Osteocyte (in vitro differentiated cells): ENCODE measurements at regions not wholly inside any gene's neighbourhood (a gene's known extent, or its start where the extent isn't known, plus 50 kb on each side); places are given as distances from the start of the nearest gene placed in this dataset.

Source experiments
- DNase-seq: peaks from one replicate; pipeline ENCODE4 v3.0.0; 2021; ENCODE audit warnings: mixed read lengths; ENCODE audit not compliant: unreplicated experiment; ENCODE audit errors: extremely low spot score
- H3K27ac Mint-ChIP-seq: one replicate; pipeline ENCODE4 v1.8.0; 2021; ENCODE audit warnings: mild to moderate bottlenecking, mixed read lengths; ENCODE audit not compliant: unreplicated experiment
- H3K27me3 Mint-ChIP-seq: one replicate; pipeline ENCODE4 v1.8.0; 2021; ENCODE audit warnings: mixed read lengths; ENCODE audit not compliant: unreplicated experiment
- H3K36me3 Mint-ChIP-seq: one replicate; pipeline ENCODE4 v1.8.0; 2021; ENCODE audit warnings: mixed read lengths; ENCODE audit not compliant: unreplicated experiment
- H3K4me1 Mint-ChIP-seq: one replicate; pipeline ENCODE4 v1.8.0; 2021; ENCODE audit warnings: mixed read lengths; ENCODE audit not compliant: unreplicated experiment
- H3K4me3 Mint-ChIP-seq: one replicate; pipeline ENCODE4 v1.8.0; 2021; ENCODE audit warnings: mild to moderate bottlenecking, moderate library complexity, mixed read lengths; ENCODE audit not compliant: unreplicated experiment
- H3K9me3 Mint-ChIP-seq: one replicate; pipeline ENCODE4 v1.8.0; 2021; ENCODE audit warnings: mixed read lengths; ENCODE audit not compliant: unreplicated experiment
- CTCF ChIP-seq: fragments of 200-600 bp; sonication (generic); IDR thresholded peaks from 2 replicates; pipeline ENCODE4 v1.5.0; 2021; ENCODE audit warnings: antibody characterized with exemption, mild to moderate bottlenecking, moderate library complexity

- TF ChIP-seq CTCF: no peak
- no peak overlapping the region for H3K27ac Mint-ChIP-seq
- no peak overlapping the region for H3K4me3 Mint-ChIP-seq
- H3K9me3 Mint-ChIP-seq: no peaks in the 10 kb centered on the region
- H3K4me1 Mint-ChIP-seq: peaks cover 20% of the 10 kb centered on the region
- H3K36me3 Mint-ChIP-seq: no peaks in the 10 kb centered on the region
- no peaks in the 10 kb centered on the region for H3K27me3 Mint-ChIP-seq
- no peak for DNase-seq
Observed at GRCh38 chr12:89859508-89860220, 151.0 kb upstream of the ATP2B1 start.

DNA sequence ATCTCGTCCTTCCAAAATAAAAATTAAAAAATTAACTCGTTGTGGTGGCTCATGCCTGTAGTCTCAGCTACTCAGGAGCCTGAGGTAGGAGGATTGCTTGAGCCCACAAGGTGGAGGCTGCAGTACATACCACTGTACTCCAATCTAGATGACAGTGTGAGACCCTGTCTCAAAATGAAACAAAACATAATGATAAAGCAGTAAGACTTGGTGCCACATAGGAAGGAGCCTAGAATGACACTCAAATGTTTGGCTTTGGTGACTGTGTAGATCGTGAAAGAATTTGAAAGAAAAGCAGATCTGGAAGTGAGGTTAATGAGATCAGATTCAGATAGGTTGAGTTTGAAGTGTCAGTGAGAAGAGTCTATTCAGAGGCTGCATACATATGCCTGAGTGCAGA, 150.1 kb upstream of the ATP2B1 start:
- Mint-ChIP-seq H3K4me3 (no peak overlapping the region), H3K36me3 (no peaks in the 10 kb centered on the region), H3K4me1 (peaks cover 13% of the 10 kb centered on the region), H3K27me3 (no peaks in the 10 kb centered on the region), H3K27ac (no peak overlapping the region), H3K9me3 (no peaks in the 10 kb centered on the region)
- no peak for TF ChIP-seq CTCF
- DNase-seq: no peak

GRCh38 chr12:89857652-89858274, 149.1 kb upstream of the ATP2B1 start:
- no peaks in the 10 kb centered on the region for H3K27me3 Mint-ChIP-seq
- no peak for DNase-seq
- no peak overlapping the region for H3K4me3 Mint-ChIP-seq
- no peaks in the 10 kb centered on the region for H3K9me3 Mint-ChIP-seq
- TF ChIP-seq CTCF: no peak
- H3K36me3 Mint-ChIP-seq: no peaks in the 10 kb centered on the region
- H3K27ac Mint-ChIP-seq: no peak overlapping the region
- peaks cover 3% of the 10 kb centered on the region for H3K4me1 Mint-ChIP-seq

DNA sequence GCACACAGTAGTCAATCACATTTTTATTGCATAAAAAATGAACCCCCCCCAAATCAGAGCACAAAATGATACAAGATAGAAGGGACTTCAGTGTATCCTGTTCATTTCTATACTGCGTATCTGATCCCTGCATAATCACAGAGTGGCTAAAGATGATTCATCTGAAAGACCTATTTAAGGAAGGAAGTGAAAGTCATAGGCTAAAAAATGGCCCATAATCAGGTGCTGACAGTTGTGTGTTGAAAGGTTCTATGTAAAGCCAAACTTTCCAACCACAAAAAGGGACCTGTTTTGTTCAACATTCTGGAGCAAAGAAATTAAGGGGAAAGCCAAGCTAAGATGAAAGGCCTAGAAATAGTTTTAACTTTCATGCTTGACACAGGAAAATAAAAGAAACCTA, 147.8 kb upstream of the ATP2B1 start:
- Mint-ChIP-seq H3K4me1 (no peaks in the 10 kb centered on the region), H3K27me3 (no peaks in the 10 kb centered on the region), H3K4me3 (no peak overlapping the region), H3K27ac (no peak overlapping the region), H3K36me3 (no peaks in the 10 kb centered on the region), H3K9me3 (no peaks in the 10 kb centered on the region)
- no peak for TF ChIP-seq CTCF
- DNase-seq: no peak

DNA sequence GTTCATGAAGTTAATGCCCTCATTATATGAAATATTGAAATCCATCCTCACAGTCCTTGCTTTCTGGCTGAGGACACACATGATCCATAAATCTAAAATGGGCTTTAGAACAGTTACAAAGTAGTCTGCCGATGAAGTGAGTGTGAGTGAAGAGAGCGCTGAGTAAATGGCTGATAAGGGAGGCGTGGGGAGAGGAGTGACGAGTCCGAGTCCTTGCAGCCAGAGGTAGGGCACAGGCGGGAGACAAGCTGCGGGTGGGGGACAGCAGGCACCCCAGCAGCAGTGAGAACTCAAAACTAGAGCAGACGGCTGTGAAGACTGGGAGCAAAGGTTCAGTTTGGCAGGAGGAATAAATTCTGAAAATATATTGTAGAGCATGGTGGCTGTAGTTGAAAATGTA, 140.1 kb upstream of the ATP2B1 start:
- TF ChIP-seq CTCF: no peak
- no peaks in the 10 kb centered on the region for H3K27me3 Mint-ChIP-seq
- no peak overlapping the region for H3K27ac Mint-ChIP-seq
- DNase-seq: no peak
- H3K4me1 Mint-ChIP-seq: no peaks in the 10 kb centered on the region
- no peaks in the 10 kb centered on the region for H3K9me3 Mint-ChIP-seq
- no peak overlapping the region for H3K4me3 Mint-ChIP-seq
- H3K36me3 Mint-ChIP-seq: no peaks in the 10 kb centered on the region
